ENCODE measurements at regions not wholly inside any gene's neighbourhood (a gene's known extent, or its start where the extent isn't known, plus 50 kb on each side); places are given as distances from the start of the nearest gene placed in this dataset.
"Not testable (repeated sequence)": the region's sequence is repeated elsewhere in the genome, so short reads cannot be mapped to it uniquely, and the experiment has no call there.

- TF ChIP-seq, protein P1, sequence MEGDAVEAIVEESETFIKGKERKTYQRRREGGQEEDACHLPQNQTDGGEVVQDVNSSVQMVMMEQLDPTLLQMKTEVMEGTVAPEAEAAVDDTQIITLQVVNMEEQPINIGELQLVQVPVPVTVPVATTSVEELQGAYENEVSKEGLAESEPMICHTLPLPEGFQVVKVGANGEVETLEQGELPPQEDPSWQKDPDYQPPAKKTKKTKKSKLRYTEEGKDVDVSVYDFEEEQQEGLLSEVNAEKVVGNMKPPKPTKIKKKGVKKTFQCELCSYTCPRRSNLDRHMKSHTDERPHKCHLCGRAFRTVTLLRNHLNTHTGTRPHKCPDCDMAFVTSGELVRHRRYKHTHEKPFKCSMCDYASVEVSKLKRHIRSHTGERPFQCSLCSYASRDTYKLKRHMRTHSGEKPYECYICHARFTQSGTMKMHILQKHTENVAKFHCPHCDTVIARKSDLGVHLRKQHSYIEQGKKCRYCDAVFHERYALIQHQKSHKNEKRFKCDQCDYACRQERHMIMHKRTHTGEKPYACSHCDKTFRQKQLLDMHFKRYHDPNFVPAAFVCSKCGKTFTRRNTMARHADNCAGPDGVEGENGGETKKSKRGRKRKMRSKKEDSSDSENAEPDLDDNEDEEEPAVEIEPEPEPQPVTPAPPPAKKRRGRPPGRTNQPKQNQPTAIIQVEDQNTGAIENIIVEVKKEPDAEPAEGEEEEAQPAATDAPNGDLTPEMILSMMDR (IDR thresholded peaks at IDR 0.05), result not testable (repeated sequence)
- not testable (repeated sequence) for TF ChIP-seq POLR2A (IDR thresholded peaks at IDR 0.05)
Observed at GRCh38 chr2:111544006-111544405, 340.0 kb downstream of the ANAPC1 start.

Measured in Peyer's patch (tissue), 4 donors.